Stromal cell of bone marrow (primary cell): ENCODE measurements at regions not wholly inside any gene's neighbourhood (a gene's known extent, or its start where the extent isn't known, plus 50 kb on each side); places are given as distances from the start of the nearest gene placed in this dataset.
"Not testable (repeated sequence)": the region's sequence is repeated elsewhere in the genome, so short reads cannot be mapped to it uniquely, and the experiment has no call there.

Experiments used
- DNase-seq: peaks from one replicate; pipeline ENCODE4 v3.0.0-alpha.2; 2012; ENCODE audit warnings: low read depth

DNA sequence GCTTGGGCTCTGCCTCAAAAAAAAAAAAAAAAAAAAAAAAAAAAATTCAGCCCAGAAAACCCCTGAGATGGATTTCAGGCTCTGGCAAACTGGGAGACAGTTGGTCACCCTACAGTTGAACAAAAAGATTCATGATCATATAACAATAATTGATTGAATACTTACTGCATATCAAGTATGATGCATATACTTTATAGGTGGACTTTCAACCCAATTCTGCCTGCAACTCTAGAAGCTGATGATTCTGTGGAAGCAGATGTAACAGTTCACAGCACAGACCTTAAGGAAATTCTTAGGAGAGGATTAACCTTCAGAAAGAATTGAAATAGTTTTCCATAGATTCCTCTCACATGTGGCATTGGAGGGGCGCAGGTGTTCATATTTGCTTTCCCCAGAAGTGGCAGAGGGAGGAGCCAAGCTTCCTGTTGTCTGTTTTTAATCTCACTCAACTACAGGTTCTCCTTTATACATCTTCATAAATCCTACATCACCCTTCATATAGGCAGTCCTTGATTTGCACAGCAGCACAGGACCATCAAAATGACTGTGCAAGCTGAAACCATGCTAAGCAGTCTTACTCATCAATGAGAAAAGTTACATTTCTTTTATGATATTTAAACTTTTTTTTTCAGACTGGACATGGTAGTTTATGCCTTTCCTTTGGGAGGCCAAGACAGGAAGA, 149.4 kb upstream of the KLF3 start:
- no peak for DNase-seq

GRCh38 chr4:38516190-38516589, 147.8 kb upstream of the KLF3 start:
- no peak for DNase-seq

GRCh38 chr4:38519666-38520065, 144.3 kb upstream of the KLF3 start:
- DNase-seq: no peak

GRCh38 chr4:38523054-38523453, 140.9 kb upstream of the KLF3 start:
- no peak for DNase-seq

GRCh38 chr4:38523524-38524448, 140.2 kb upstream of the KLF3 start:
- peak; percentile 43 for DNase-seq

GRCh38 chr4:38526412-38526811, 137.6 kb upstream of the KLF3 start:
- no peak for DNase-seq

DNA sequence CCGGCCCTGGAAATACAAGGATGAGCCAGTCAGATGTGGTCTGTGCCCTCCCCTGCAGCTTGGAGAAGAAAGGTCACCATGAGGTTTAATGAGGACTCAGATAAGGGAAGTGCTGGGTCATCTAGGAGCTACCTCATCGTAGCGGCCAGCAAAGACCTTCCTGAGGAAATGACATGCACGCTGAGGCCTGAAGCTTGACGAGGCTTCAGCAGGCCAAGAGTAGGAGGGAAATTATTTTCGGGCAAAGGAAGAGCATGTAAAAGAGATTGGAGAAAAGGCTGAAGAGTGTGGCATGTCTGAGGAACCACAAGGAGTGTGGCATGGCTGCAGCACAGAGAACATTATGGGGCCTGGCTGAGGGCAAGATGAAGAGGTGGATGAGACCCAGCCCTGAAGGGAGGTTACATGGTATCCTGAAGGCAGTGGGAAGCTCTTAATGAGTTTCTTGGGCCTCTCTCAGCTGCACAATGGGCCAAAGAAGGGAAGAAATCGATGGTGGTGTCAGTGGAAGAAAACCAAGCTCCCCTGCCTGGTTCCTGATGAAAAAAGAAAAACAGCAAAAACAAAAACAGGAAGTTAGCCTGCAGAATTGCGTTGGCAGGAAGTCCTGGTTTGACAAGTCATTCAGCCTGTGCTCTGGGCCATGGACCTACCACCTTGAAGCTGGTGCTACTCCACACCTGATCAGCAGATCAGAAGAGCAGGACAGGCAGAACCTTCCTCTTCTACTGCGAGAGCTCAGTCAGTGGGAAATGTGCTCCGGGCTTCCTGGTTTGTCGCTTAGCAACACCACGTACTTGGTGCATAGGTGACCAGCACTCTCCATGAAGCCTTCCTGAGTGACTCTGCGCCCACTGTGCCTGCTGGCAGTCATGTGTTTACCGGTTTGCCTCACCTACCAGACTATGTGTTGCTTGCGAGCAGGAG, 134.5 kb upstream of the KLF3 start:
- DNase-seq: no peak

DNA sequence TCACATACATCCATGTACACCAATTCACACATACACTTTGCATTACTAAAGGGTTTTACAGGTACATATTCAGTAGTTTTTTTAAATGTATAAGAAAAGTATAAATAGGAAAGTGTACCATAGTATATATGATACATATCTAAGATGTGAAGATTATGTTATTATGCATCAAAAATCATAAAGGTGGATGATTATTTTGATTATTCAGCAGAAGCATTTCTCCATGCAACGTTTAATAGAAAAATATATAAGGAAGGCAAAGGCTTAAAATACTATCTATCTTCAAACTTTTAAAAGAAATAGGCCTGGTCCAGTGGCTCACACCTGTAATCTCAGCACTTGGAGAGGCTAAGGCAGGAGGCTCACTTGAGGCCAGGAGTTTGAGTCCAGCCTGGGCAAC, 133.5 kb upstream of the KLF3 start:
- no peak for DNase-seq

DNA sequence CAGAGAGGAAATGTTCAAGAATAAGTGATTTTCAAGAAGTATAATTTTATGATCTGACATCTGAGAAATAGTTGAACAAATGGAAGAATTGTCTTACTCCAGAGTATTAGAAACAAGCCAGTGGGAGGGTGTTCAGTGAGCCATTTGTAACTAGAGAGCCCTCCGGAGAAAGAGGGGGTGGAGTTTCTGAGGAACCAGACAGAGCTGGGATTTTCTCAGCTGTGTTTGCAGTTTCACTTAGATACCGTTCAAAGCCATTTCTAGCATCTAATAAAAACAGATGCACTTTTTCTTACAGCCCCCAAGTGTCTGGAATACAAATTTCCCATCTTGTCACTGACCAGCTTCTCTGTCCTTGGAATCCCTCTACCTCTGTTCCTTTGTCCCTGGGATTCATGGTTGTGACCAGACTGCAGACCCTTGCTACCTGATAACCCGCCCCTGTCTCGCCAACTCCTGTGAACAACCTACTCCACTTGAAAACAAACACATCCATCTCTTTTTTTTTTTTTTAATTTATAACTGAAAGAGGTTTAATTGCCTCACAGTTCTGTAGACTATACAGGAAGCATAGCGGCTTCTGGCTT, 132.8 kb upstream of the KLF3 start:
- DNase-seq: peak; percentile 13

- DNase-seq: no peak
These were observed 131.0 kb upstream of the KLF3 start for GRCh38 chr4:38532908-38533499.

DNA sequence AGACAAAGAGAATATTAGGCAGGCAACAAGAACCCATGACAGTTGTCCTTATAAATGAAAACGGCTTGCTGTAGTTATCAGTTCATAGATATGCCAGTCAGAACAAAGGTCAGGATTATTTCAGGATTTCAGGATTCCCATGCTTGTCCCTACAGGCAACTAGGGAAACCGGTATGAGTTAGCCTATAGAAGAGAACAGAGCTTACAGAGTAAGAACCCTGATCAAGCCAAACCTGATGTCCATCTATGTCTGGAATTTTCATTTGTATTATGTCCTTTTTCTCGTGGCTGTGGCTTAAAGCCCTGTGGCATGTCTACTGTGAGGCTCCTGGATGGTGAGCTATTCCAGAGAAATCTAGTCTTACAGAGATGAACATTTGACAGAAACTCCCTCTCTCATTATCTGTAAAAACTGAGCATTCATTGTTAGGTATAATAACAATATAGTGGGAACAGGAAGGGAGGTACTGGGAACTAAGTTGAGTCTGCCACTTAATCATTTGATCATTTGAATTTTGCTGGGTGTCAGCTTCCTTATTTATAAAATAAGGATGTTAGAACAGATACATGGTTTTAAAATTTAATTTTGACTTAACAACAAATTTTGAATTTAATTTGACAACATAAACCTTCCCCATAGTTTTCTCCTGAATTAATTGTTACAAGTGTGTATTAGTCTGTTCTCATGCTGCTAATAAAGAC, 129.5 kb upstream of the KLF3 start:
- no peak for DNase-seq

DNA sequence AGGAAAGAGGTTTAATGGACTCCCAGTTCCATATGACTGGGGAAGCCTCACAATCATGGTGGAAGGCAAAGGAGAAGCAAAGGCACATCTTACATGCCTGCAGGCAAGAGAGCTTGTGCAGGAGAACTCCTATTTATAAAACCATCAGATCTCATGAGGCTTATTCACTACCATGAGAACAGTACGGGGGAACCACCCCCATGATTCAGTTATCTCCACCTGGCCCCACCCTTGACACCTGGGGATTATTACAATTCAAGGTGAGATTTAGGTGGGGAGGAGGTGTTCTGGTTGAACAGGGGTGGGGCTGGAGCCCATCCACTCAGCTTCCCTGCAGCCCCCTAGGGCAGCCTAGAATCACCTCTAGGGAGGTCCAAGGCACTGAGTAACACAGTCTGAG, 128.9 kb upstream of the KLF3 start:
- DNase-seq: not testable (repeated sequence)

GRCh38 chr4:38535717-38536116, 128.3 kb upstream of the KLF3 start:
- peak; percentile 3 for DNase-seq

GRCh38 chr4:38536716-38537115, 127.3 kb upstream of the KLF3 start:
- DNase-seq: no peak

DNA sequence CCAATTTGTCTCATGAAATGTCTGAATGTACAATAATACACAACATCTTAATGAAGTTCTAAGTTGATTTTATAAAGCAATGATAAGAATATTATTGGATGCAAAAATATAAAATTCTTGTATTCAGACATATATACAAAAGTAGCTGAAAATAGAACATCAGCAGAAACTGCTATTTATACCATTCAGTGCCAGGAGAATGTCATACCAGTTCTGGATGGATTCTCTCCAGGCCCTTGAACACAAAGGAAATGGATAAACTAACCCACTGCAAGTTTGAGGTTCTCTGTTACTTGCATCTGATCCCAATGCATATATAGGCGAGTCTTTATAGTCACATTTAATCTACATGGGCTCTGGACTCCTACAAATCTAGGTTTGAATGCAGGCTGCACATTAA, 126.3 kb upstream of the KLF3 start:
- no peak for DNase-seq

DNA sequence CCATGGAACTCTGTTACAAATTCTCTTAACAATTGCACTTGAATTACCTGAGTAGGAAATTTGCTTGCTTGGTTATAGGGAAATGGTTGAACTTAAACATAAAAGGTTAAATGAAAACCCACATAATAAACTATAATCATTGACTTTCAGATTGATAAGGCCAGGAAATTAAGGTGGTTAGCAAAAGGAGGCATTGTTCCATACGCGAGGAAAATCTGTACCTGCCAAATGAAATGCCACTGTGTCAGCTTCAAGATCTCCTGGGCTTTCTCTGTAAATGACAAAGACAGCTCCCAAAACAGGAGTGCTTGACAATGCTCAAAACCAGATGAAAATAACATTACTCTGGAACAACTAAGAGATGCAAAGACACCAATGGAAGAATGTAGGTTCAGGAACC, 125.5 kb upstream of the KLF3 start:
- DNase-seq: no peak

GRCh38 chr4:38539501-38539900, 124.5 kb upstream of the KLF3 start:
- DNase-seq: no peak

DNA sequence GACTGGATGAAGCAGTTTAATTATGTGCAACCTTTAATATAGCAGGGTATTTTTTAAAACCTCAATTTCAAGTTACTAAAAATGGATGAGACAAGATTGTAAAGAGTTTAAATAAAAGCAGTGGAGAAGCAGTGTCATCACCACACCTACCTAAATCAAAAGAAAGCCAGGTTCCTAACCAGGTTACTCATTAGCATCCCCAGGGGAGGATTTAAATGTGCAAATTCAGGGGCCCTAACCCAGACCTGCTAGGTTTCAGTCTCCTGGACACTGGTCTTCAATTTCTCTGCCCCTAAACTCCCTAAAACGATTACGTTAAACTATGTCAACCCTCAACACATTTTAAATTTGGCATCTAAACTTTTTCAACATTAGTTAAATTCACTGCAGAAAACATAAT, 116.9 kb upstream of the KLF3 start:
- no peak for DNase-seq

- no peak for DNase-seq
These were observed 115.7 kb upstream of the KLF3 start for GRCh38 chr4:38548256-38548655.

- DNase-seq: no peak
These were observed 104.6 kb upstream of the KLF3 start for GRCh38 chr4:38559374-38559773.

DNA sequence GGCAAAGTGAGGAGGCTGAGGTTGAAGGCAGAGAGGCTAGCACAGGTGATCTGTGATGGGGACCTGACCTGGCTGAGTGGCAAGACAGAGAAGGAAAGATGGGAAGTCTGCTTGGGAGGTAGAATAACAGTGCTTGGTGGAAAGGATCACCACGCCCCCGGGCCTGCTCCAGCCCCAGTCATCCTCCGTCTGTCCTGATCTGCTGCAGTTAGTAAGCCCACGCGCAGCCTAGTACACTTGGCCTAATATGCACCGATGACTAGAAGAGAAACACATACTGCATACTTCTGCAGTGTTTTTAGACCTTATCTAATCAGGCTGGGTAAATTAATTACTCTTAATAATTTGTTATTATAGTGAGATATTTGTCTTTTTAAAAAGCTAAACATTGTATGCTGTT, 103.7 kb upstream of the KLF3 start:
- no peak for DNase-seq
